ENCODE measurements at regions not wholly inside any gene's neighbourhood (a gene's known extent, or its start where the extent isn't known, plus 50 kb on each side); places are given as distances from the start of the nearest gene placed in this dataset.
A peak's percentile ranks its signal among the peaks of the same experiment; 100 is the strongest.

GRCh38 chr9:129465834-129466535 is 154.9 kb downstream of the C9orf50 start (continued):
- TF ChIP-seq REST (IDR thresholded peaks at IDR 0.05; ENCODE audit: low read depth) (no peak), EZH2 (IDR thresholded peaks at IDR 0.05) (no peak), RAD21 (IDR thresholded peaks at IDR 0.05; ENCODE audit: low read depth) (no peak), CBX3 (IDR thresholded peaks at IDR 0.05; ENCODE audit: low read depth) (no peak), MAX (IDR thresholded peaks at IDR 0.05) (no peak)

- ATAC-seq (peak; percentile 40), DNase-seq (ENCODE audit: low read depth, low spot score) (no peak)
- H3K79me2 ChIP-seq (ENCODE audit: insufficient read depth, low read length): no peaks in the 10 kb centered on the region
- BruUV-seq (replicated peaks): no TSS peak
- H2AFZ ChIP-seq (ENCODE audit: low read depth, low read length, poor library complexity, severe bottlenecking): no peak overlapping the region
- H4K20me1 ChIP-seq (ENCODE audit: insufficient read depth): no peaks in the 10 kb centered on the region
- H3K4me3 ChIP-seq (replicated peaks in 1 of 2; ENCODE audit: low read depth in 1 of 2, low read length in 2 of 2): no peak overlapping the region
- H3K9ac ChIP-seq (ENCODE audit: low read length): peak overlapping the region; percentile 16; the same call in 1 of the 2 replicates
- no peaks in the 10 kb centered on the region for H3K9me2 ChIP-seq (ENCODE audit: insufficient read depth)
- ChIA-PET CTCF (interaction anchor here (0.7 kb wide), 1 partner anchor 159 kb away, joined by 3 read pairs; no protein-coding TSS in a partner anchor), POLR2A (interaction anchor here (0.6 to 1.3 kb wide), 4 partner anchors 16 to 287 kb away, joined by 3 to 9 read pairs (median 4); partner anchors contain the start of gene IER5L), RAD21 (ENCODE audit: low non-redundant PET in 1 of 2, low total read pairs in 2 of 2, uncharacterized antibody in 2 of 2, unreplicated experiment in 2 of 2) (interaction anchor here in 1 of 2 experiments (0.6 kb wide), 1 partner anchor 85 kb away, joined by 3 read pairs; no protein-coding TSS in a partner anchor)
- intact Hi-C loops (cut with micrococcal nuclease): loop anchor here (5.0 kb wide), 1 partner anchor 53 kb away; no protein-coding TSS in a partner anchor
- H3K9me3 ChIP-seq (ENCODE audit: control insufficient read depth in 1 of 2, insufficient read depth in 1 of 2, low read depth in 1 of 2, low read length in 2 of 2): no peaks in the 10 kb centered on the region
- no peaks in the 10 kb centered on the region for H3K36me3 ChIP-seq (ENCODE audit: control insufficient read depth in 1 of 2, insufficient read depth in 2 of 2, low read length in 2 of 2)
- no peaks in the 10 kb centered on the region for H3K27me3 ChIP-seq (ENCODE audit: insufficient read depth, low read length)
- H3K4me1 ChIP-seq (ENCODE audit: control insufficient read depth in 1 of 2, insufficient read depth in 2 of 2, low read length in 2 of 2): peaks cover 70 to 77% of the 10 kb centered on the region in 2 experiments
- H3K4me2 ChIP-seq (ENCODE audit: low read length): peak overlapping the region; percentile 43
- peak overlapping the region; percentile 1; the same call in 1 of the 2 replicates for H3K27ac ChIP-seq (ENCODE audit: low read depth, low read length)
- TF ChIP-seq MAX (IDR thresholded peaks at IDR 0.05) (no peak), TCF7L2 (IDR thresholded peaks at IDR 0.05; ENCODE audit: borderline replicate concordance, extremely low read depth, insufficient read depth, insufficient read length) (no peak), CTCF (IDR thresholded peaks at IDR 0.05 in 2 of 3, conservative IDR thresholded peaks at IDR 0.05 in 1 of 3; ENCODE audit: borderline replicate concordance in 1 of 3, insufficient read depth in 1 of 3, low read depth in 2 of 3, low read length in 2 of 3) (no peak), CBX3 (IDR thresholded peaks at IDR 0.05; ENCODE audit: low read depth) (no peak), EZH2 (IDR thresholded peaks at IDR 0.05) (no peak), POLR2AphosphoS5 (IDR thresholded peaks at IDR 0.05; ENCODE audit: low read depth, low read length) (no peak), FOSL1 (IDR thresholded peaks at IDR 0.05; ENCODE audit: low read depth) (no peak), ZNF274 (IDR thresholded peaks at IDR 0.05; ENCODE audit: low read depth, low read length) (no peak), ATF3 (IDR thresholded peaks at IDR 0.05) (no peak)
These were observed 155.7 kb downstream of the C9orf50 start for GRCh38 chr9:129464972-129465833.
